Astrocyte (in vitro differentiated cells and primary cell): ENCODE measurements at regions not wholly inside any gene's neighbourhood (a gene's known extent, or its start where the extent isn't known, plus 50 kb on each side); places are given as distances from the start of the nearest gene placed in this dataset.

Source experiments
- DNase-seq: peaks from one replicate; pipeline ENCODE4 v3.0.0-alpha.2; 2010; ENCODE audit warnings: low read depth
- FAIRE-seq: peaks from 2 replicates; lab custom pipeline; 2011; peaks lifted over from hg19 to GRCh38; lab: Jason Lieb, UNC
- H2AFZ ChIP-seq: 2 replicates; pipeline ENCODE4 v1.6.0; 2012; ENCODE audit warnings: low read depth, low read length, inconsistent platforms
- H3K27ac ChIP-seq: 2 replicates; pipeline ENCODE4 v1.5.1; 2011; ENCODE audit warnings: low read depth, low read length, inconsistent platforms
- H3K27me3 ChIP-seq: 2 replicates; pipeline ENCODE4 v1.6.0; 2011; ENCODE audit warnings: low read length, inconsistent platforms; ENCODE audit not compliant: insufficient read depth
- H3K36me3 ChIP-seq: 2 replicates; pipeline ENCODE4 v1.5.1; 2011; ENCODE audit warnings: low read length, inconsistent platforms; ENCODE audit not compliant: insufficient read depth
- H3K4me1 ChIP-seq: 2 replicates; pipeline ENCODE4 v1.5.1; 2011; ENCODE audit warnings: low read length, inconsistent platforms; ENCODE audit not compliant: insufficient read depth
- H3K4me2 ChIP-seq: 2 replicates; pipeline ENCODE4 v1.6.0; 2012; ENCODE audit warnings: low read length, inconsistent platforms
- H3K4me3 ChIP-seq: 2 replicates; pipeline ENCODE4 v1.5.1; 2011; ENCODE audit warnings: low read depth, mild to moderate bottlenecking, low read length, inconsistent platforms; ENCODE audit not compliant: insufficient read depth
- H3K79me2 ChIP-seq: 2 replicates; pipeline ENCODE4 v1.6.0; 2012; ENCODE audit warnings: mild to moderate bottlenecking, low read length, inconsistent platforms; ENCODE audit not compliant: insufficient read depth
- H3K9ac ChIP-seq: 2 replicates; pipeline ENCODE4 v1.6.0; 2012; ENCODE audit warnings: mild to moderate bottlenecking, low read length, inconsistent platforms
- H3K9me3 ChIP-seq: 2 replicates; pipeline ENCODE4 v1.5.1; 2012; ENCODE audit warnings: low read depth, mild to moderate bottlenecking, low read length, inconsistent platforms; ENCODE audit not compliant: insufficient read depth
- H4K20me1 ChIP-seq: 2 replicates; pipeline ENCODE4 v1.6.0; 2012; ENCODE audit warnings: low read length, inconsistent platforms; ENCODE audit not compliant: insufficient read depth
- H3K27ac Mint-ChIP-seq: one replicate; pipeline ENCODE4 v1.8.0; 2021; ENCODE audit warnings: mild to moderate bottlenecking, mixed read lengths; ENCODE audit not compliant: unreplicated experiment
- H3K27me3 Mint-ChIP-seq: one replicate; pipeline ENCODE4 v1.8.0; 2021; ENCODE audit warnings: low read depth, mixed read lengths; ENCODE audit not compliant: unreplicated experiment
- H3K36me3 Mint-ChIP-seq: one replicate; pipeline ENCODE4 v1.8.0; 2021; ENCODE audit warnings: low read depth, mixed read lengths; ENCODE audit not compliant: unreplicated experiment
- H3K4me1 Mint-ChIP-seq: one replicate; pipeline ENCODE4 v1.8.0; 2021; ENCODE audit warnings: low read depth, mixed read lengths; ENCODE audit not compliant: unreplicated experiment
- H3K4me3 Mint-ChIP-seq: one replicate; pipeline ENCODE4 v1.8.0; 2021; ENCODE audit warnings: mild to moderate bottlenecking, moderate library complexity, mixed read lengths; ENCODE audit not compliant: unreplicated experiment
- H3K9me3 Mint-ChIP-seq: one replicate; pipeline ENCODE4 v1.8.0; 2021; ENCODE audit warnings: mild to moderate bottlenecking, mixed read lengths; ENCODE audit not compliant: unreplicated experiment
- EZH2 ChIP-seq: IDR thresholded peaks from 2 replicates; pipeline ENCODE4 v1.6.1; 2012; ENCODE audit warnings: mild to moderate bottlenecking, low read length, inconsistent platforms; ENCODE audit not compliant: insufficient read depth
- TF ChIP-seq, protein P1 (sequence below): IDR thresholded peaks from 2 replicates; pipeline ENCODE4 v1.5.1; 2011; ENCODE audit warnings: low read depth, mild to moderate bottlenecking, inconsistent platforms, low read length, moderate library complexity; ENCODE audit not compliant: insufficient read depth

GRCh38 chr9:75570538-75570937, 319.9 kb upstream of the PCSK5 start:
- no peak for TF ChIP-seq EZH2
- TF ChIP-seq, protein P1, sequence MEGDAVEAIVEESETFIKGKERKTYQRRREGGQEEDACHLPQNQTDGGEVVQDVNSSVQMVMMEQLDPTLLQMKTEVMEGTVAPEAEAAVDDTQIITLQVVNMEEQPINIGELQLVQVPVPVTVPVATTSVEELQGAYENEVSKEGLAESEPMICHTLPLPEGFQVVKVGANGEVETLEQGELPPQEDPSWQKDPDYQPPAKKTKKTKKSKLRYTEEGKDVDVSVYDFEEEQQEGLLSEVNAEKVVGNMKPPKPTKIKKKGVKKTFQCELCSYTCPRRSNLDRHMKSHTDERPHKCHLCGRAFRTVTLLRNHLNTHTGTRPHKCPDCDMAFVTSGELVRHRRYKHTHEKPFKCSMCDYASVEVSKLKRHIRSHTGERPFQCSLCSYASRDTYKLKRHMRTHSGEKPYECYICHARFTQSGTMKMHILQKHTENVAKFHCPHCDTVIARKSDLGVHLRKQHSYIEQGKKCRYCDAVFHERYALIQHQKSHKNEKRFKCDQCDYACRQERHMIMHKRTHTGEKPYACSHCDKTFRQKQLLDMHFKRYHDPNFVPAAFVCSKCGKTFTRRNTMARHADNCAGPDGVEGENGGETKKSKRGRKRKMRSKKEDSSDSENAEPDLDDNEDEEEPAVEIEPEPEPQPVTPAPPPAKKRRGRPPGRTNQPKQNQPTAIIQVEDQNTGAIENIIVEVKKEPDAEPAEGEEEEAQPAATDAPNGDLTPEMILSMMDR = no peak
- Histone ChIP-seq H3K79me2 (no peaks in the 10 kb centered on the region), H3K27me3 (no peaks in the 10 kb centered on the region), H4K20me1 (no peaks in the 10 kb centered on the region), H3K4me1 (no peaks in the 10 kb centered on the region), H3K9ac (no peak overlapping the region), H3K9me3 (no peaks in the 10 kb centered on the region), H3K4me3 (no peak overlapping the region), H3K4me2 (no peak overlapping the region), H3K36me3 (no peaks in the 10 kb centered on the region), H3K27ac (no peak overlapping the region), H2AFZ (no peak overlapping the region)
- H3K4me1 Mint-ChIP-seq = no peaks in the 10 kb centered on the region
- H3K36me3 Mint-ChIP-seq = no peaks in the 10 kb centered on the region
- H3K27ac Mint-ChIP-seq = no peak overlapping the region
- no peak overlapping the region for H3K4me3 Mint-ChIP-seq
- no peaks in the 10 kb centered on the region for H3K9me3 Mint-ChIP-seq
- FAIRE-seq (no peak), DNase-seq (no peak)
- H3K27me3 Mint-ChIP-seq = peaks cover 4% of the 10 kb centered on the region

DNA sequence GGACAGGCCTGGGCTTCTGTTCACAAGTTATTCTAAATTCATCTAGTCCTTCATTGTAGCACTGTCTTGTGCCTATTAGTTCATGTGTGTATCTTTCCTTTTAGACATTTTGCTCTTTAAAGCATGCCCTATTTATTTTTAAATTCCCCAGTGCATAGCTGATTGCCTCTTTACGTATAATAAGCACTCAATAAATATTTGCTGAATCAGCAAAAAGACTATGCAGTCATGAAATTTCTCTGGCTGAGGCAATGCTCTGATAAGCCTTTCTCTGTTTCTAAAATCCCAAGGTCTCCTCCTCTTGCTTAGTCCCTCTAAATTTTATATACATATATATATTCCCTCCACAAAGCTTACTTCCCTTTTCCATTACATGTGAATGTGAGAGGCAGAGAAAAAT, 315.9 kb upstream of the PCSK5 start:
- no peak overlapping the region for H3K4me3 Mint-ChIP-seq
- Histone ChIP-seq H3K4me2 (no peak overlapping the region), H3K36me3 (no peaks in the 10 kb centered on the region), H4K20me1 (no peaks in the 10 kb centered on the region), H3K9me3 (no peaks in the 10 kb centered on the region), H3K4me3 (no peak overlapping the region), H2AFZ (no peak overlapping the region), H3K4me1 (no peaks in the 10 kb centered on the region), H3K27ac (no peak overlapping the region), H3K27me3 (no peaks in the 10 kb centered on the region), H3K79me2 (no peaks in the 10 kb centered on the region), H3K9ac (no peak overlapping the region)
- no peak overlapping the region for H3K27ac Mint-ChIP-seq
- TF ChIP-seq, protein P1 = no peak
- TF ChIP-seq EZH2 = no peak
- no peak for FAIRE-seq
- no peaks in the 10 kb centered on the region for H3K4me1 Mint-ChIP-seq
- no peaks in the 10 kb centered on the region for H3K9me3 Mint-ChIP-seq
- H3K36me3 Mint-ChIP-seq = no peaks in the 10 kb centered on the region
- H3K27me3 Mint-ChIP-seq = peaks cover 4% of the 10 kb centered on the region
- DNase-seq = no peak

GRCh38 chr9:75582870-75583269, 307.6 kb upstream of the PCSK5 start:
- no peak overlapping the region for H2AFZ ChIP-seq
- no peak overlapping the region for H3K9ac ChIP-seq
- H3K4me3 Mint-ChIP-seq = no peak overlapping the region
- H3K36me3 ChIP-seq = no peaks in the 10 kb centered on the region
- no peak overlapping the region for H3K4me3 ChIP-seq
- H3K79me2 ChIP-seq = no peaks in the 10 kb centered on the region
- no peaks in the 10 kb centered on the region for H3K4me1 Mint-ChIP-seq
- no peaks in the 10 kb centered on the region for H3K4me1 ChIP-seq
- DNase-seq (no peak), FAIRE-seq (no peak)
- no peak overlapping the region for H3K4me2 ChIP-seq
- peaks cover 5% of the 10 kb centered on the region for H3K27me3 Mint-ChIP-seq
- peaks cover 2% of the 10 kb centered on the region for H3K9me3 Mint-ChIP-seq
- H3K27me3 ChIP-seq = no peaks in the 10 kb centered on the region
- no peak for TF ChIP-seq EZH2
- TF ChIP-seq, protein P1 = no peak
- no peak overlapping the region for H3K27ac ChIP-seq
- no peak overlapping the region for H3K27ac Mint-ChIP-seq
- no peaks in the 10 kb centered on the region for H3K9me3 ChIP-seq
- no peaks in the 10 kb centered on the region for H4K20me1 ChIP-seq
- H3K36me3 Mint-ChIP-seq = no peaks in the 10 kb centered on the region
